Nephron (organoid): ENCODE measurements at regions not wholly inside any gene's neighbourhood (a gene's known extent, or its start where the extent isn't known, plus 50 kb on each side); places are given as distances from the start of the nearest gene placed in this dataset.

Source experiments
- H3K27ac Mint-ChIP-seq, 3 experiments: 2 replicates each; pipeline ENCODE4 v1.8.0; 2020; ENCODE audit warnings: mixed read lengths in 3 of 3, mild to moderate bottlenecking in 2 of 3, moderate library complexity in 1 of 3
- H3K27me3 Mint-ChIP-seq: 2 replicates; pipeline ENCODE4 v1.8.0; 2021; ENCODE audit warnings: low read depth, mild to moderate bottlenecking, moderate library complexity, mixed read lengths
- H3K36me3 Mint-ChIP-seq: 2 replicates; pipeline ENCODE4 v1.8.0; 2020; ENCODE audit warnings: low read depth, mixed read lengths
- H3K4me1 Mint-ChIP-seq: 2 replicates; pipeline ENCODE4 v1.8.0; 2020; ENCODE audit warnings: mixed read lengths
- H3K4me3 Mint-ChIP-seq, 3 experiments: 2 replicates each; pipeline ENCODE4 v1.8.0; 2020; ENCODE audit warnings: mild to moderate bottlenecking in 3 of 3, mixed read lengths in 3 of 3, moderate library complexity in 2 of 3
- H3K9me3 Mint-ChIP-seq: 2 replicates; pipeline ENCODE4 v1.8.0; 2020; ENCODE audit warnings: mixed read lengths
- TF ChIP-seq, protein P1 (sequence below), 3 experiments: fragments of 200-600 bp; sonication (generic); IDR thresholded peaks; one replicate each; pipeline ENCODE4 v1.5.0; 2021; ENCODE audit warnings: antibody characterized with exemption in 3 of 3; ENCODE audit not compliant: unreplicated experiment in 3 of 3

DNA sequence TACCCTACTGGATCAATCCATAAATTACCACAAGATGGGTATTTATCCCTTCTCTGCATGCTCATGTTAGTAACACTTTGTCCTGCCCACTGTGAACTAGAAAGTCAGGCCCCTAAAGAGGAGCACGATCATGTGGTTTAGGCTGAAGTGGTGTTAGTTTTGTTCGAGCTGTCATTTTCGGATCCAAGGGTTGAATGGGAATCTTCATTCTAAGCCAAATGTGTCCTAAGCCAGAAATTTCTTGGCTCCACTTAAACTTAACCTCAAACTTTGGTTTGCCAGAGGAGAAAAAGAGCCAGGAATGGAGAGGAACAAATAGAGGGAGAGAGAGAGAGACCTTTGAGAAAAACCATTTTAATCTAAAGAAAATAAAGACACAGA lies 837.7 kb upstream of the ZNF608 start:
- Mint-ChIP-seq H3K27ac (peak overlapping the region in 2 of 3 experiments; percentile 39 to 71), H3K4me3 (no peak overlapping the region), H3K36me3 (no peaks in the 10 kb centered on the region), H3K4me1 (peaks cover 40% of the 10 kb centered on the region), H3K27me3 (no peaks in the 10 kb centered on the region), H3K9me3 (no peaks in the 10 kb centered on the region)
- TF ChIP-seq, protein P1, sequence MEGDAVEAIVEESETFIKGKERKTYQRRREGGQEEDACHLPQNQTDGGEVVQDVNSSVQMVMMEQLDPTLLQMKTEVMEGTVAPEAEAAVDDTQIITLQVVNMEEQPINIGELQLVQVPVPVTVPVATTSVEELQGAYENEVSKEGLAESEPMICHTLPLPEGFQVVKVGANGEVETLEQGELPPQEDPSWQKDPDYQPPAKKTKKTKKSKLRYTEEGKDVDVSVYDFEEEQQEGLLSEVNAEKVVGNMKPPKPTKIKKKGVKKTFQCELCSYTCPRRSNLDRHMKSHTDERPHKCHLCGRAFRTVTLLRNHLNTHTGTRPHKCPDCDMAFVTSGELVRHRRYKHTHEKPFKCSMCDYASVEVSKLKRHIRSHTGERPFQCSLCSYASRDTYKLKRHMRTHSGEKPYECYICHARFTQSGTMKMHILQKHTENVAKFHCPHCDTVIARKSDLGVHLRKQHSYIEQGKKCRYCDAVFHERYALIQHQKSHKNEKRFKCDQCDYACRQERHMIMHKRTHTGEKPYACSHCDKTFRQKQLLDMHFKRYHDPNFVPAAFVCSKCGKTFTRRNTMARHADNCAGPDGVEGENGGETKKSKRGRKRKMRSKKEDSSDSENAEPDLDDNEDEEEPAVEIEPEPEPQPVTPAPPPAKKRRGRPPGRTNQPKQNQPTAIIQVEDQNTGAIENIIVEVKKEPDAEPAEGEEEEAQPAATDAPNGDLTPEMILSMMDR (IDR thresholded peaks at IDR 0.05; ENCODE audit: unreplicated experiment in 3 of 3): no peak

DNA sequence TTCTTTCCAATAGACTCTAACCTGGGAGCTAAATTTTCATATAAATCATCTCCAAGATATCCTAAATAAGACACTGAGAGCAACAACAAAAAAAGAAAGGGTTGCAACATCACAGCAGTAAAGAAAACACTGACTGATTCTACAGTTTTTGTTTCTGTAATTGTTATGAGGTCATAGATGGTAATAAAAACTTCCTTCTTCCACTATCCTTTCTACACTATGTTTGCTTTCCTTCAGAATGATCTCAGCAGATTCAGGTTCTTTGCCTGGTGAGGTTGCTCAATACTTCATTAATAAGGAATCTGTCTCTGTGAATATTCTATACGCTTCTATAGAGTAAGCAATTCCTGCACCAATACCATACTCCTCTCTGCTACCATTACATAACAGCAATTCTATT lies 835.6 kb upstream of the GRAMD2B start:
- H3K27ac Mint-ChIP-seq: no peak overlapping the region
- no peak overlapping the region for H3K4me3 Mint-ChIP-seq
- H3K4me1 Mint-ChIP-seq: peaks cover 30% of the 10 kb centered on the region
- H3K27me3 Mint-ChIP-seq: no peaks in the 10 kb centered on the region
- no peaks in the 10 kb centered on the region for H3K9me3 Mint-ChIP-seq
- TF ChIP-seq, protein P1 (IDR thresholded peaks at IDR 0.05; ENCODE audit: unreplicated experiment in 3 of 3): no peak
- no peaks in the 10 kb centered on the region for H3K36me3 Mint-ChIP-seq

DNA sequence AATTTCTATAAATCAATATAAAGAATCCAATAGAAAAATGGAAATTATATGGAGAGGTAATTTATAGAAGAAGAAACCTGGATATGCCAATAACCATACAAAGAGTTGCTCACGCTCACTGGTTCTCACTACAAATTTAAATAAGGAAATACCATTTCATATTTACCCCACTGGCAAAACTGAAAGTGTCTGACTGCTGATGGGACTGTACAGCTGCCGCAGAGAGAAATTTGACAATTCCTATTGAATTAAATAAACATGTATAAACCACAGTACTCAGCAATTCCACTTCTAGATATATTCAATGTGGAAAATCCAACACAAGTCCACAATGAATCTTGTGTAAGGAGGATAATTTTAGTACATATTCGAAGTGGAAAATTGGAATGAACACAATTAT lies 830.4 kb upstream of the GRAMD2B start:
- peaks cover 39% of the 10 kb centered on the region for H3K4me1 Mint-ChIP-seq
- no peaks in the 10 kb centered on the region for H3K9me3 Mint-ChIP-seq
- no peak overlapping the region for H3K4me3 Mint-ChIP-seq
- H3K27me3 Mint-ChIP-seq: peaks cover 5% of the 10 kb centered on the region
- H3K36me3 Mint-ChIP-seq: no peaks in the 10 kb centered on the region
- H3K27ac Mint-ChIP-seq: no peak overlapping the region
- TF ChIP-seq, protein P1 (IDR thresholded peaks at IDR 0.05; ENCODE audit: unreplicated experiment in 3 of 3): no peak

DNA sequence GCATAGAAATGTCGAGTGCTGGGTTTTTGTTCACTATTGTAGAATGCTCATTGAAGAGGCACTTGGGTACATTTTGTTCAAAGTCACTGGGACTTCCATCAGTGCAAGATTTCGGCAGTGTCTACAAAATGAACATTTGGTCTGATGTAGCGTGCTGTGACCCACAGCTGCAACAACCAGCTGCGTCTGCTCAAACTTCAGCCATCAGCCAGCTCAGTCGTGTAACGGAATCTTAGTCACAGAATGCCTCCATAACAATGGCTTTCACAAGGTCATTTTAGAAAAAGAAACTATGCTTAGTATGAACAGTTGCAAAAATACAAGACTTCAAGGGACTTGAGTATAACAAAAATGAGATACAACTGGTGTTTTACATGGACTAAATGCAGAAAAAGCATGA lies 828.1 kb upstream of the GRAMD2B start:
- TF ChIP-seq, protein P1 (IDR thresholded peaks at IDR 0.05; ENCODE audit: unreplicated experiment in 3 of 3): no peak
- Mint-ChIP-seq H3K27me3 (peaks cover 5% of the 10 kb centered on the region), H3K36me3 (no peaks in the 10 kb centered on the region), H3K4me1 (peaks cover 39% of the 10 kb centered on the region), H3K27ac (peak overlapping the region; percentile 83 to 97 (median 94)), H3K4me3 (peak overlapping the region in 1 of 3 experiments; percentile 4), H3K9me3 (no peaks in the 10 kb centered on the region)

DNA sequence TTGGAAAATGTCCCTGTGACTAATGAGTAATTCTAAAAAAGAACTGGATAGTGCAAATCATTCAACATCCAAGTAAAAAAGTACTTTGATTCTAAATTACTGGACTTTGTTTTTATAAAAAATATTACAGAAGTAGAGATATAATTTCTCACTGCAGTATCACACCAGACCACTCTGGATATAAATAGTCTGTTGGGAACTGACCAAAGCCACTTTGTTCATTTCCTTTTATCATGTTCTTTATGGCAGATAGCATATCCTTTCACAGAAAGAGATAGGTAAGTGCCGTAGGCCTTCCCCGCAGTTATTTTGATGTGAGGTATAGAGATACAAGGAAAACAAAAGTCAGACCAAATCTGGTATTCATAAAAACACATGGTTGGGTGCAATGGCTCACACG lies 827.4 kb upstream of the GRAMD2B start:
- no peak overlapping the region for H3K4me3 Mint-ChIP-seq
- TF ChIP-seq, protein P1 (IDR thresholded peaks at IDR 0.05; ENCODE audit: unreplicated experiment in 3 of 3): no peak
- H3K36me3 Mint-ChIP-seq: no peaks in the 10 kb centered on the region
- H3K9me3 Mint-ChIP-seq: no peaks in the 10 kb centered on the region
- H3K27ac Mint-ChIP-seq: peak overlapping the region; percentile 78 to 97 (median 83)
- H3K27me3 Mint-ChIP-seq: peaks cover 5% of the 10 kb centered on the region
- H3K4me1 Mint-ChIP-seq: peaks cover 39% of the 10 kb centered on the region

DNA sequence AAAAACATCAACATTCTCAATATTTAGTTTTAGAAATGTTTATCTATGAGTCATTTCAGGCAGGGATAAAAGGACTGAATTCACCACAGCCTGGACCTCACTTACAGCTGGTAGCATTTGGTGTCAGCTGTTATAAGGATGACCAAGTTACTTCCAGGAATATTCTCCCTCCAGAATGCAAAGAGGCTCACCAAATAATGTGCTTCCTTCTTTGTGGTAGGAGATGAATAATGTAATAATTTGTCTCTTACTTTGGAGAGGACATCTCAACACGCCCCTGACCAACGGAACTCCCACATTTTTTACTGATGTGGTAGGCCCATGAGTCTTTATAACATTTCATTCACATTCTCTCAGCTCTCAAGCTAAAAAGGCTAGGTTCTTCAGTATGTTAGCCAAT lies 825.9 kb upstream of the GRAMD2B start:
- Mint-ChIP-seq H3K4me1 (peaks cover 34% of the 10 kb centered on the region), H3K27me3 (peaks cover 5% of the 10 kb centered on the region), H3K9me3 (no peaks in the 10 kb centered on the region), H3K27ac (peak overlapping the region; percentile 43 to 83 (median 54)), H3K36me3 (no peaks in the 10 kb centered on the region), H3K4me3 (no peak overlapping the region)
- TF ChIP-seq, protein P1 (IDR thresholded peaks at IDR 0.05; ENCODE audit: unreplicated experiment in 3 of 3): no peak
